NCI-H187 (cell line): ENCODE measurements at regions not wholly inside any gene's neighbourhood (a gene's known extent, or its start where the extent isn't known, plus 50 kb on each side); places are given as distances from the start of the nearest gene placed in this dataset.
A peak's percentile ranks its signal among the peaks of the same experiment; 100 is the strongest.
"Not testable (repeated sequence)": the region's sequence is repeated elsewhere in the genome, so short reads cannot be mapped to it uniquely, and the experiment has no call there.

Experiments
- DNase-seq, 2 experiments: peaks; one replicate each; lab custom pipeline; 2025; lab: John Stamatoyannopoulos, UW

GRCh38 chr3:134704133-134704532 lies 53.3 kb upstream of the KY start:
- DNase-seq, result no peak

- peak; percentile 19 to 59 for DNase-seq
These were observed 53.7 kb upstream of the KY start for GRCh38 chr3:134704556-134704955.

- DNase-seq, result no peak
These were observed 57.2 kb upstream of the KY start for GRCh38 chr3:134707908-134708597.

DNA sequence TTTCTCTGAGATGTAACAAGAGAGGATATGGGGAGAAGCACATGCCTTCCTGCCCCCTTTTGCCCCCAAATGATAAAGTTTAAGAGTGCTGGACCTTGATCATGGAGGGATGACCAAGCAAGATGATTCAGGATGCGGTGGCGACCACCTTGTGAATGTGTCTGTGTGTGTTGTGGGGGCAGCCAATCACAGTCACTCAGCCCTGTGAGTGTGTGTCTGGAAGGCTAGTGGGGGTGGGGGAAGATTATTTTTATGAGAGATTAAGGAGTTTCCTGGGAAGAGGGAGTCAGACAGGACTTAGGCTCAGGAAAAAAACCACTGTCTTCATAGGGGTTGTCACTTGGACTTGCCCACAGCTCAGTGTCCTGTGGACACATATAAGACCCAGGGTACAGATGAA lies 57.8 kb upstream of the KY start:
- DNase-seq, result no peak

DNA sequence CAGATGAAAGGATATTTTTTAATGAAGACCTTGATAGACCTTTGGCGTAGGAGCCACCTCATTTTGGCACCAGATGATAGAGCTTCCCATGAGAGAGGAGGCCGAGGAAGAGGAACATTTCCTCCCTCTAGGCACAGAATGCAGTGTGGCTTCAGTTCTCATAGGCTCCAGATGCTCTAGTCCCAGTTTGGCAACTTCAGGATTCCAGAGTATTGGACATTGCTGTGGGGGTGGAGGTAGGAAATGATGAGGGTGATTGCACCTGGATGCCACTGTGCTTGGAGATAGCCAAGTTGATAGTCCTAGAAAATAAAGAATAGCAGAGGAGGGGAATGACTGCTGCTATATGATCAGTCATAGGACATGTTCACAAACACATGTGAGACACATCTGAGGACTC lies 58.3 kb upstream of the KY start:
- DNase-seq, result no peak

- DNase-seq, result no peak
These were observed 58.9 kb upstream of the KY start for GRCh38 chr3:134709561-134710312.

- no peak for DNase-seq
These were observed 59.5 kb upstream of the KY start for GRCh38 chr3:134710313-134710680.

- DNase-seq, result no peak
These were observed 60.5 kb upstream of the KY start for GRCh38 chr3:134711284-134711683.

DNA sequence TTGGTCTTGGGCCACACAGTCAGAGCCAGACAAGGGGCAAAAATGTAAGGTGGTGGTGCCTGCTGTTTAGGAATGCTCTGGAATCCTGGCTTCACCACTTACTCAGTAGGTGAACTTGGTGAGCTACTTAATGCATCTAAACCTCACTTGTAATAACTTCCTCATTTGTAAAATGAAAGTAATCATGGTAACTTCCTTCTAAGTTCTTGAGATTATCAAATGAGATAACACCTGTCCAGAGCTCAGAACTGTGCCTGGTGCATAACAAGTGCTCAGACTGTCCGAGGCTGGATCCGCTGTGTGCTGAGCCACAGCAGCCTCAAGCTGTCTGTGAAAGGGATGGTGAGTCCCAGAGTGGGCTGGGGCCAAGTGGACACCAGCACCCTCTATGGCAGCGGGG lies 62.8 kb upstream of the KY start:
- no peak for DNase-seq

GRCh38 chr3:134718726-134719125 lies 67.9 kb upstream of the KY start:
- no peak for DNase-seq

GRCh38 chr3:134721214-134721613 lies 70.4 kb upstream of the KY start:
- DNase-seq, result no peak

DNA sequence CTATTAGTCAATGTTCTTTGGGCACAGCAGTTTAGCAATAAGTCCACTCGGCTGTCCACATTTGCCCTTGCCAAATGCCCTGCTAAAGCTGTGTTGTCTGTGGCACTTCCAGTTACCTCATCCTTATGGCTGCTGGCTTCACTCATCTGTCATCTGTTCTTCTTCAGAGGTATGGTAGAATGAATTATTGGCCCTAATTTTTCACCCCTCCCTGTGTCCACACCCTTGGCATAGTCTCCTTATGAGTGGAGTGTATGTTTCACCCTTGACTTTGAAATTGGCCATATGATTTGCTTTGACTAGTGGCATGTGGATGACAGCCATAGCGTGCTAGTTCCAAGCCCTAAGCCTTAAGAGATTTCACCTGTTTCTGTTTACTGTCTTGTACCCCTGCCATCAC lies 72.1 kb upstream of the EPHB1 start:
- no peak for DNase-seq

GRCh38 chr3:134729649-134730048 lies 65.4 kb upstream of the EPHB1 start:
- no peak for DNase-seq

- no peak for DNase-seq
These were observed 57.5 kb upstream of the EPHB1 start for GRCh38 chr3:134737516-134737915.

DNA sequence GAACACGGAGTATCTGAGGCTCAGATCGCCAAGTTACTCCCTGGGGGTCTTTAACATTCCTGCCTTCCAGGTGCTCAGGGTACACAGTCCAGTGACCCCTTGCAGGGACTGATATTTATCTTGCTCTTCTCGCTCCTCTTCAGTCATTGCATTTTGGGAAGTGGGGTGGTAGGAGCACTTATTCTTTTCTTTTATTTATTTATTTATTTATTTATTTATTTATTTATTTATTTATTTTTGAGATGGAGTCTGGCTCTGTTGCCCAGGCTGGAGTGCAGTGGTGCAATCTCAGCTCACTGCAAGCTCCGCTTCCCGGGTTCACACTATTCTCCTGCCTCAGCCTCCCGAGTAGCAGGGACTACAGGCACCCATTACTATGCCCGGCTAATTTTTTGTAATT lies 55.0 kb upstream of the EPHB1 start:
- DNase-seq, result not testable (repeated sequence)

- no peak for DNase-seq
These were observed 52.9 kb upstream of the EPHB1 start for GRCh38 chr3:134742202-134742601.

DNA sequence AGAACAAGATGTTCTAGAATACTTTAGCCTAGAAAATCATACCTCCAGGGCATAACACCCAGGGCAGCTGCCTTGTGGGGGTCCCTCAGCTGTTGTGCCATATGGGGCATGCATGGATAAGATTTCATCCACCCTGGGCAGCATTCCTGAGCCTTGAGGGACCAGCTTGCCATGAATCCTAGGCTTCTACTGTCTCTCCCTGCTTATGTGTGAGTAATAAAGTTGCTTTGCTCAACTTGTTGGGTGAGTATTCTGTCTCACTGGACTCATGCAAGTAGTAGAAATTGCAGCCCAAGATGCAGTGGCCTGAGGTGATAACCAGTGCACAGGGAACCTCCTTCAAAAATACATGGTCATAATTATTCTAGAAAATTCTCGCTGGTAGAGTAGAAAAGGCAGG lies 52.1 kb upstream of the EPHB1 start:
- DNase-seq, result no peak
